Small intestine (tissue), 7 donors: ENCODE measurements at regions not wholly inside any gene's neighbourhood (a gene's known extent, or its start where the extent isn't known, plus 50 kb on each side); places are given as distances from the start of the nearest gene placed in this dataset.

Experiments used
- DNase-seq, 2 donors: peaks; one replicate each; pipeline versions ENCODE4 v3.0.0 to v3.0.0-alpha.2; 2013
- FAIRE-seq: peaks from 2 replicates; lab custom pipeline; 2012; peaks lifted over from hg19 to GRCh38; lab: Jason Lieb, UNC
- H3K27ac ChIP-seq, 3 donors: one replicate each; pipeline ENCODE4 v1.5.1; 2013; ENCODE audit warnings: low read length in 2 of 3, mild to moderate bottlenecking in 2 of 3, control low read depth in 1 of 3, inconsistent platforms in 1 of 3, low read depth in 1 of 3, moderate library complexity in 1 of 3
- H3K27me3 ChIP-seq, 3 donors: one replicate each; pipeline ENCODE4 v1.6.1; 2013; ENCODE audit warnings: low read length in 3 of 3, inconsistent platforms in 1 of 3; ENCODE audit not compliant: control insufficient read depth in 3 of 3, insufficient read depth in 3 of 3
- H3K36me3 ChIP-seq, 3 donors: one replicate each; pipeline ENCODE4 v1.6.1; 2013; ENCODE audit warnings: low read length in 3 of 3, inconsistent platforms in 1 of 3, low read depth in 1 of 3, mild to moderate bottlenecking in 1 of 3, moderate library complexity in 1 of 3; ENCODE audit not compliant: control insufficient read depth in 3 of 3, insufficient read depth in 2 of 3
- H3K4me1 ChIP-seq, 3 donors: one replicate each; pipeline ENCODE4 v1.6.1; 2013; ENCODE audit warnings: low read length in 2 of 3, inconsistent platforms in 1 of 3, low read depth in 1 of 3, mild to moderate bottlenecking in 1 of 3, moderate library complexity in 1 of 3; ENCODE audit not compliant: control insufficient read depth in 3 of 3, insufficient read depth in 2 of 3
- H3K4me3 ChIP-seq, 3 donors: one replicate each; pipeline ENCODE4 v1.5.1; 2013; ENCODE audit warnings: low read length in 3 of 3, control low read depth in 1 of 3, inconsistent platforms in 1 of 3, low read depth in 1 of 3, mild to moderate bottlenecking in 1 of 3, moderate library complexity in 1 of 3
- H3K9me3 ChIP-seq, 2 donors: one replicate each; pipeline ENCODE4 v1.6.1; 2013; ENCODE audit warnings: low read depth in 1 of 2, low read length in 1 of 2; ENCODE audit not compliant: control insufficient read depth in 2 of 2, insufficient read depth in 1 of 2
- whole genome bisulfite sequencing, 3 donors: extraction: QIAGEN DNeasy Blood & Tissue Kit; methylation state at CpG; one replicate each; pipeline ENCODE4 v1.1.7; 2013; 5-methylcytosine and 5-hydroxymethylcytosine counted together
- donor health status: healthy with polysubstance abuse.
- donor health status: control.
- donor health status: control.
- donor health status: Bipolar disorder and iron deficiency.
- donor health status: healthy.

- H3K27ac ChIP-seq = no peak overlapping the region
- H3K27me3 ChIP-seq = no peaks in the 10 kb centered on the region
- no peaks in the 10 kb centered on the region for H3K4me1 ChIP-seq
- 51 to 54% (median 52%) methylated on average over 3 of the region's 3 CpGs for WGBS, 3 donors
- no peak for DNase-seq
- H3K36me3 ChIP-seq = no peaks in the 10 kb centered on the region
- H3K4me3 ChIP-seq = no peak overlapping the region
- no peaks in the 10 kb centered on the region for H3K9me3 ChIP-seq
- no peak for FAIRE-seq
Measured at GRCh38 chr11:45546366-45546765, 119.1 kb downstream of the CHST1 start.

- FAIRE-seq (no peak), DNase-seq (no peak)
- Histone ChIP-seq H3K4me1 (no peaks in the 10 kb centered on the region), H3K4me3 (no peak overlapping the region), H3K36me3 (no peaks in the 10 kb centered on the region), H3K27me3 (no peaks in the 10 kb centered on the region), H3K9me3 (no peaks in the 10 kb centered on the region), H3K27ac (no peak overlapping the region)
- WGBS, 3 donors = 70 to 80% (median 79%) methylated on average over 4 of the region's 4 CpGs
Measured at GRCh38 chr11:45544826-45545225, 120.6 kb downstream of the CHST1 start.

GRCh38 chr11:45543808-45544422 lies 121.5 kb downstream of the CHST1 start:
- DNase-seq (peak in 1 of 2 donors; percentile 8), FAIRE-seq (no peak)
- Histone ChIP-seq H3K9me3 (no peaks in the 10 kb centered on the region), H3K4me1 (no peaks in the 10 kb centered on the region), H3K27me3 (peaks cover 0 to under 1% (median 0%) of the 10 kb centered on the region in 3 donors), H3K27ac (no peak overlapping the region), H3K4me3 (no peak overlapping the region), H3K36me3 (no peaks in the 10 kb centered on the region)
- 25 to 40% (median 35%) methylated on average over 5 of the region's 5 CpGs for WGBS, 3 donors

GRCh38 chr11:45543081-45543480 lies 122.3 kb downstream of the CHST1 start:
- Histone ChIP-seq H3K9me3 (no peaks in the 10 kb centered on the region), H3K4me3 (no peak overlapping the region), H3K27me3 (peaks cover 0 to 3% (median 0%) of the 10 kb centered on the region in 3 donors), H3K36me3 (no peaks in the 10 kb centered on the region), H3K27ac (no peak overlapping the region), H3K4me1 (no peaks in the 10 kb centered on the region)
- DNase-seq (no peak), FAIRE-seq (no peak)
- 89 to 93% (median 90%) methylated on average over 2 of the region's 2 CpGs for WGBS, 3 donors

GRCh38 chr11:45541693-45542434 lies 123.6 kb downstream of the CHST1 start:
- no peaks in the 10 kb centered on the region for H3K36me3 ChIP-seq
- H3K9me3 ChIP-seq = no peaks in the 10 kb centered on the region
- H3K4me3 ChIP-seq = no peak overlapping the region
- no peaks in the 10 kb centered on the region for H3K4me1 ChIP-seq
- H3K27me3 ChIP-seq = peaks cover 0 to 3% (median 0%) of the 10 kb centered on the region in 3 donors
- no peak overlapping the region for H3K27ac ChIP-seq
- no peak for FAIRE-seq
- 67 to 72% (median 69%) methylated on average over 10 of the region's 10 CpGs for WGBS, 3 donors
- DNase-seq = no peak

- 14 to 58% (median 38%) methylated on average over 2 of the region's 2 CpGs for WGBS, 3 donors
Measured at GRCh38 chr11:45538939-45539338, 126.5 kb downstream of the CHST1 start.

GRCh38 chr11:45538363-45538762 lies 127.1 kb downstream of the CHST1 start:
- Histone ChIP-seq H3K36me3 (no peaks in the 10 kb centered on the region), H3K9me3 (no peaks in the 10 kb centered on the region), H3K27ac (no peak overlapping the region), H3K4me1 (no peaks in the 10 kb centered on the region), H3K4me3 (no peak overlapping the region), H3K27me3 (peaks cover 0 to 5% (median 0%) of the 10 kb centered on the region in 3 donors)
- FAIRE-seq = no peak
- DNase-seq = no peak
- WGBS, 3 donors = 56 to 70% (median 63%) methylated on average over 12 of the region's 12 CpGs

More at GRCh38 chr11:45538939-45539338, 126.5 kb downstream of the CHST1 start:
- peaks cover 0 to 5% (median 0%) of the 10 kb centered on the region in 3 donors for H3K27me3 ChIP-seq
- H3K36me3 ChIP-seq = no peaks in the 10 kb centered on the region
- H3K4me1 ChIP-seq = no peaks in the 10 kb centered on the region
- no peak overlapping the region for H3K27ac ChIP-seq
- H3K4me3 ChIP-seq = no peak overlapping the region
- no peak for FAIRE-seq
- no peaks in the 10 kb centered on the region for H3K9me3 ChIP-seq
- no peak for DNase-seq

- no peaks in the 10 kb centered on the region for H3K36me3 ChIP-seq
- no peaks in the 10 kb centered on the region for H3K4me1 ChIP-seq
- peaks cover 0 to 5% (median 0%) of the 10 kb centered on the region in 3 donors for H3K27me3 ChIP-seq
- 51 to 59% (median 57%) methylated on average over 3 of the region's 3 CpGs for WGBS, 3 donors
- no peaks in the 10 kb centered on the region for H3K9me3 ChIP-seq
- FAIRE-seq (no peak), DNase-seq (no peak)
- no peak overlapping the region for H3K4me3 ChIP-seq
- no peak overlapping the region for H3K27ac ChIP-seq
Measured at GRCh38 chr11:45537614-45538013, 127.8 kb downstream of the CHST1 start.
